GM10266 (cell line): ENCODE measurements at regions not wholly inside any gene's neighbourhood (a gene's known extent, or its start where the extent isn't known, plus 50 kb on each side); places are given as distances from the start of the nearest gene placed in this dataset.

Source experiments
- DNase-seq: peaks from one replicate; pipeline ENCODE4 v3.0.0; 2012; ENCODE audit errors: extremely low spot score
- CTCF ChIP-seq: IDR thresholded peaks from 2 replicates; pipeline ENCODE4 v1.5.1; 2012; ENCODE audit warnings: mild to moderate bottlenecking, low read depth; ENCODE audit not compliant: control insufficient read depth, insufficient read depth; ENCODE audit errors: missing control alignments

GRCh38 chr10:44435196-44435595 lies 50.3 kb upstream of the CXCL12 start:
- DNase-seq, result no peak
- no peak for TF ChIP-seq CTCF

GRCh38 chr10:44436240-44436639 lies 51.3 kb upstream of the CXCL12 start:
- TF ChIP-seq CTCF, result no peak
- no peak for DNase-seq

- no peak for TF ChIP-seq CTCF
- no peak for DNase-seq
Observed at GRCh38 chr10:44437840-44438511, 53.1 kb upstream of the CXCL12 start.

GRCh38 chr10:44439239-44439957 lies 54.5 kb upstream of the CXCL12 start:
- DNase-seq, result no peak
- TF ChIP-seq CTCF, result no peak

GRCh38 chr10:44439958-44440244 lies 55.0 kb upstream of the CXCL12 start:
- TF ChIP-seq CTCF, result no peak
- no peak for DNase-seq

GRCh38 chr10:44457259-44457658 lies 72.4 kb upstream of the CXCL12 start:
- no peak for DNase-seq
- TF ChIP-seq CTCF, result no peak

- no peak for TF ChIP-seq CTCF
Observed at GRCh38 chr10:44458671-44459413, 73.9 kb upstream of the CXCL12 start.

More at GRCh38 chr10:44458671-44459413, 73.9 kb upstream of the CXCL12 start:
- DNase-seq, result no peak
